ENCODE measurements at regions not wholly inside any gene's neighbourhood (a gene's known extent, or its start where the extent isn't known, plus 50 kb on each side); places are given as distances from the start of the nearest gene placed in this dataset.

DNA sequence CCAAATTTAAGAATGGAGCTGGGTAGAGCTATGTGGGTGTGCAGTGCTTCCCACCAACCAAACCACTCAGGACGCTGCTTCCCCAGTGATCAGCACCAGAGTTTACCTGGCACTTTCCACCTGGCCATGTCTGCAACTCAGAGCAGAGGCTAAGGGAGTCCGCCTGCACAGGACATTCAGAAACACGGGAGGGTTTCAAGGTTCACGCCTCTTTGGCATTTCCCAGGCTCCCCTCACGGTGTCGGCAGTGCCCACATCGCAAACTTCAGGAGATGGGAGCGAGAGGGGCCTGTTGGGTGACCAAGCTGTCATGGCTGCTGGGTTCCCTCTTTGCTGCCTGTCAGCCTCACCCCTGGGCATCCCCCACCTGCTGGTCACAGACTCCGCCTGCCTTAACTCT, 161.5 kb downstream of the NXNL2 start:
- DNase-seq, result no peak

- DNase-seq, result no peak
Measured at GRCh38 chr9:88697764-88698432, 162.9 kb downstream of the NXNL2 start.

DNA sequence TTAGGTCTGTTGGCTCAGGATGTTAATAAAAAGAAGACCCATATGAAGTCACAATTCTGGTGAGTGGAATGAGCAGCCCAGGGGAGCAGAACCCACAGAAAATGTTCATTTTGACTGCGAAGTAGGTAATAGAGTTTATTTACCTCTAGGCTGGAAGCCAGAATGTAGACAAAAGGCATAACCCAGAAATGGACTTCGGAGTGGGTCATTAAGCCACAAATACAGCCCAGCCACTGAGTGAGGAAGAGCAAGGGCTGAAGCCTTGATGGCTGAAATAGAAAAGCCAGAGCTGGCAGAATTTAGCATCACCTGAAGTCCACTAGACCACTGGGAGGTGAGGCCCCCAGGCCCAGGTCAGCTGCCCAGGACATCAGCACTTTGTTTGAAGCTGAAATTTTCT, 168.0 kb downstream of the NXNL2 start:
- no peak for DNase-seq

GRCh38 chr9:88706193-88707113, 171.5 kb downstream of the NXNL2 start:
- no peak for DNase-seq

GRCh38 chr9:88710449-88710848, 175.5 kb downstream of the NXNL2 start:
- no peak for DNase-seq

DNA sequence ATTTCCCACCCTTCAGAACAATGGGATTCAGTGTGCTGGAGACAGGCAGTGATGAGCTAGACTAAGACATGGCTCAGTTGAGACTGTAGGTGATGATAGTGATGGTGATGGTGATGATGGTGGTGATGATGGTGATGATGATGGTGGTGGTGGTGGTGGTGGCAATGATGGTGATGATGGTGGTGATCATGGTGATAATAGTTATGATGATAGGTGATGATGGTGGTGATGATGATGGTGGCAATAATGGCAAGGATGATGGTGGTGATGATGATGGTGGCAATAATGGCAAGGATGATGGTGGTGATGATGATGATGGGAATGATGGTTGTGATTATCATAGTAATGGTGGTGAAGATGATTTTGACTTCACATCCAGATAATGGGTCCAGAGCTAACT, 176.7 kb downstream of the NXNL2 start:
- no peak for DNase-seq

GRCh38 chr9:88712484-88712883, 177.5 kb downstream of the NXNL2 start:
- DNase-seq, result no peak

- no peak for DNase-seq
Measured at GRCh38 chr9:88713010-88713409, 178.0 kb downstream of the NXNL2 start.

GRCh38 chr9:88716596-88717290, 181.8 kb downstream of the NXNL2 start:
- no peak for DNase-seq

DNA sequence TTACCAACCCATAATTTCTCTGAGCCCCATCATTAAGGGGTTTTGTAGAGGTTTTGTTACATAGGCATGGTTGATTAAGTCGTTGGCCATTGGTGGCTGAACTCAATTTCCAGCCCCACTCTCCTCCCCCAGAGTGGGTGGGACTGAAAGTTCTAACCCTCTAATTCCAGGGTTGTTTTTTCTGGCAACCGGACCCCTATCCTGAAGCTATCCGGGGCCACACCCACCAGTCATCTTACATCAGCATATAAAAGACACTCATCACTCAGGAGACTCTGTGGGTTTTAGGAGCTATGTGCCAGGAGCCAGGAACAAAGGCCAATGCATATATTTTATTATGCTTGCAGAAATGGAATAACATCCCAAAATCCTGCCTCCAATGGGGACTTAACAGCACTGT, 186.0 kb downstream of the NXNL2 start:
- DNase-seq, result no peak

DNA sequence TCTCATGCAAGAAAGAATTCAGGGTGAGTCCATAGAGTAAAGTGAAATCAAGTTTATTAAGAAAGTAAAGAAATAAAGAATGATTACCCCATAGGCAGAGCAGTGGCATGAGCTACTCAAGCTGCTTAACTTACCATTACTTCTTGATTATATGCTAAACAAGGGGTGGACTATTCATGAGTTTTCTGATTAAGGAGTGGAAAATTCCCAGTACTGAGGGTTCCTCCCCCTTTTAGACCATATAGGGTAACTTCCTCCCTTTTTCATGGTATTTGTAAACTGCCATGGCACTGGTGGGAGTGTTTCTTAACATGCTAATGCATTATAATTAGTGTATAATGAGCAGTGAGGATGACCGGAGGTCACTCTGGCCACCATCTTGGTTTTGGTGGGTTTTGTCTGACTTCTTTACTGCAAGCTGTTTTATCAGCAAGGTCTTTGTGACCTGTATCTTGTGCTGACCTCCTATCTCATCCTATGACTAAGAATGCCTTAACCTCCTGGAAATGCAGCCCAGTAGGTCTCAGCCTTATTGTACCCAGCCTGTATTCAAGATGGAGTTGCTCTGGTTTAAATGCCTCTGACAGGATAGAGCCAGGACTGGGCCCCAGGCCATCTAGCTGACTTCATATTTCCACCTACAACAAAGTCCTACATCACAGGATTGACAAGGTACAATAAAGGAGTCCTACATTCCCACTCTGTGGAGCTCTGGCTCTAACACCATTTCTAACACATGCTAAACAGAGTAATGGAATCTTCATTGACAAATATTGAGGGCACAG, 186.7 kb downstream of the NXNL2 start:
- no peak for DNase-seq

- peak; percentile 29 for DNase-seq
Measured at GRCh38 chr9:88722753-88723152, 187.8 kb downstream of the NXNL2 start.

DNA sequence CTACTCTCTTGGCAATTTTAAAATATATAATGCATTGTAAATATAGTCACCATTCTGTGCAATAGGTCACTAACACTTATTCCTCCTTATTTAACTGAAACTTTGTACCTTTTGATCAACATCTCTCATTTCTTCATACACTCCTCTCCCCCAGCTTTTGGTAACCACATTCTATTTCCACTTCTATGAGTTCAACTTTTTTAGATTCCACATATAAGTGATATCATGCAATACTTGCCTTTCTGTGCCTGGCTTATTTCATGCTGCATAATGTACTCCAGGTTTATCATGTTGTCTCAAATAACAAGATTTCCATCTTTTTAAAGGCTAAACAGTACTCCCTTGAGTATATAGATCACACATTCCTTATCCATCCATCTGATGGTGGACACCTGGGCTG, 188.8 kb downstream of the NXNL2 start:
- no peak for DNase-seq

DNA sequence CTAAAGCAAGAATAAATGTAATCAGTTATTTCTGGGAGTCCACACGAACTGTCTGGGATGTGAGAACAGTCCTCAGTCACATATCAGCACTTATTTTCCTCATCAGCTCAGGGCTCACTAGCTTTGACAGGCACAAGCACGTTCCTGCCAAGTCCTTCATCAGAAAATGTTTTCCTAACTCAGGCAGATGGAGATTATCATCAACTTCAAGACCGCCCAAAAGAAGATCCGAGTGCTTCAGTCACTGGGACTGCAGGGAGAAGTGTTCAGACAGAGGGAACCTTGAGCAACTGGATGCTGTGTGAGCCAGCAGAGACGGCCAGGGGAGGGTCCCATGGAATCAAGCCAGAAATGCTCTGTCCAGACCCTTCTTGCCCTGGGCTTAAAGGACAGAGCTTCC, 189.4 kb downstream of the NXNL2 start:
- DNase-seq, result no peak

DNA sequence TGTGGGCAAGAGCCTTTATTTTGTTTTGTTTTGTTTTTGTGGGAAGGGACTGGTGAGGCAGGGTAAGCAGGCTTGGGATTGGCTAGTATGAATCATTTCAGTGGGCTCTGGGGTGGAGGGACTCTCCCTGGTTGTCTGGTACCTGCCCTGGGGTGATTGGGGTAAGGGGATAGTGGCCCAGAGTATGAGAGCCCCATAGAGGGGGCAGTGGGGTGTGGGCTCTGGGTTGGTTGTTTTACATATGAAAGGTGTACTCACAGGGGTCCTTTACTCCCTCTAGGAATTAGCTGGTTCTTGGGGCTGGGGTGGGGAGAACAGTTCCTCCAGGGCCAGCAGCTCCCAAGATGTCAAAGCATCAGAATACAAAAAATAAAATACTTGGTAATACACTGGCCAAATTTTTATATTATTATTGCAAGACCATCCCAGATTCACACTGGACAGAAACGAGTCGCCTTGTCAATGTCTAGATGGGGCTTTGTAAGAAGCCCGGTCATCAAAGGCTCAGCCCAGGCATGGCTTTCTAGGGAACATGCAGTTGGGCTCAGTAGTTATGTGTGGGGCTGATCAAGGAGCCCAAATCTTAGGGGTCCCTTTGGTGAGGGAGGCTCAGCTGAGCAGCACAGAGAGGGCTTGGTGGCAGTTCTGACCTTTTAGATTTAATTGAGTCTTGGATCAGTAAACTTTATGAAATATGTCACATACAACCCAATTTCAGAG, 190.5 kb downstream of the NXNL2 start:
- no peak for DNase-seq

DNA sequence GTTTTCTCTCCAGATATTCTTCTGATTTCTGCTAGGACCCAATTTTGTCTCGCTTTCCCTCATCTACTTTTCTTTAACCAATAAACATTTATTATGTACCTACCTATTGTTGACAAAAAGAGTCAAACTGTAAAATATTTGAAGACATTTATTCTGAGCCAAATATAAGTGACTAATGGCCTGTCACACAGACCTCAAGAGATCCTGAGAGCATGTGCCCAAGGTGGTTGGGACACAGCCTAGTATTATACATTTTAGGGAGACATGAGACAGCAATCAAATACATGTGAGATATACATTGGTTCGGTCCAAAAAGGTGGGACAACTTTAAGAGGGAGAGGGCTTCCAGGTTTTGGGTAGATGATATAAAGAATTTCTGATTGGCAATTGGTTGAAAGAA, 191.8 kb downstream of the NXNL2 start:
- no peak for DNase-seq

GRCh38 chr9:88730780-88731179, 195.8 kb downstream of the NXNL2 start:
- DNase-seq, result no peak

- peak; percentile 82 for DNase-seq
Measured at GRCh38 chr9:88732128-88732527, 197.2 kb downstream of the NXNL2 start.

DNA sequence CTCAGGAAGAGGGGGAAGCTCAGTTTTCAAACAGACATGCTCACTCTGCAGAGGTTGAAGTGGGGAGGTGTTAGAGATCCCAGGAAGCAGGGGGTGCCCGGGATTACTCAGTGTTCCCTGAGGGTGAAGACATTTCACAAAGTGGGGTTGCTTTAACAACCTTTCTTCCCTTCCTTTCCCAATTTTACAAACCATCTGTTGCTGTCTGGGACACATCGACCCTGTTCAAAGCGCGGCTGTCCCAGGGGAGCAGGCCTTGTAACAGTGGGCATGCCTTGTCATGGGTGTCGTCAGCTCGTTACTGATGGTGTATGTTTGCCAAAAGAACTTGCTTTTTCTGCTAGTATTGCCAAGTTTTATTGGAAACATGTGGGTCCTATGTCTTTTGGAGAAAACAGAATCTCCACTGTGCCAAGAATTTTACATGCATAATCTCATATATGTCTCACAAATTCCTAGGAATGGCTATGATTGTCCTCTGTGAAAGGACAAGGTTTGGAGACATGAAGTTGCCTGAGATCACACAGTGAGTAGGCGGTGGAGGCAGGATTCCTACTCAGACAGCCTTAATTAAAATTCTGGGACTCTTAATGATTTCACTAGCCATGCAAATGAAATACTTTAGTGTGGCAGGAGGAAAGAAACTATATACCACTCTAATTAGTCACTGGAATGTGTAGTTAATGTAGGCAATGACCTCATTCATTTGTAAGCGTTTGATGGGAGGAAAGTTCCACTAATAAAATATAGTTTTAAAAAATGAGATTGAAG, 198.9 kb downstream of the NXNL2 start:
- peak; percentile 67 for DNase-seq

DNA sequence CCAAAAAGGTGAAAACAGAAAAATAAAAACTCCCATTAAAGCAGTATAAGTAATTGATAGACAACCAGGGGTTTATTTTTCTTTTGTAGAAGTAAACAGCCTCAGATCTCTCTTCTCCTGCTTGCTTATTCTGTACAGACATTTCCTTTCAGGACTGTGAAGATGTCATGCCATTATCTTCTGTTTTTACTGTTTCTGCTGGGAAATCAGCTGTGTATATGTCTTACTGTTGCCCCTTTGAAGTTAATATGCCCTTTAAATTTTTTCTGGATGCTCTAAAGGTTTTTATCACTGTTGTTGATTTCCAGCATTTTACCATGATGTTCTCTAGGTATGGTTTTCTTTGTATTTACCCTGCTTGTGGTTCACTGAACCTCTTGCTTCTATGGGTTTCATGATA, 199.5 kb downstream of the NXNL2 start:
- no peak for DNase-seq

- no peak for DNase-seq
Measured at GRCh38 chr9:88736136-88736637, 201.2 kb downstream of the NXNL2 start.
